Lower leg skin (tissue), 4 donors: ENCODE measurements at regions not wholly inside any gene's neighbourhood (a gene's known extent, or its start where the extent isn't known, plus 50 kb on each side); places are given as distances from the start of the nearest gene placed in this dataset.

Experiments
- DNase-seq, 2 donors: peaks; one replicate each; pipeline ENCODE4 v3.0.0-alpha.2; 2019; ENCODE audit warnings: low spot score in 2 of 2
- H3K4me3 ChIP-seq: fragments of 200-600 bp; sonication (generic); 2 replicates; pipeline ENCODE4 v1.5.1; 2017; ENCODE audit warnings: mild to moderate bottlenecking, low read depth; ENCODE audit not compliant: poor library complexity, severe bottlenecking
- CTCF ChIP-seq, 3 donors: fragments of 450-650 bp; IDR thresholded peaks; one replicate each; pipeline ENCODE4 v1.5.1; 2016; ENCODE audit warnings: antibody characterized with exemption in 3 of 3, mild to moderate bottlenecking in 3 of 3, moderate library complexity in 2 of 3
- POLR2A ChIP-seq, 2 donors: fragments of 450-650 bp; IDR thresholded peaks; one replicate each; pipeline ENCODE4 v1.6.1; 2016 to 2017; ENCODE audit warnings: antibody characterized with exemption in 2 of 2, mild to moderate bottlenecking in 1 of 2, moderate library complexity in 1 of 2
- WGBS, 2 donors: methylation state at CpG; one replicate each; pipeline ENCODE4 v1.1.5; 2018; 5-methylcytosine and 5-hydroxymethylcytosine counted together
- intact Hi-C: fragments of 100-400 bp; cut with DNase I; formaldehyde crosslinking; loops from one replicate; pipeline ENCODE4 v1.15.0; 2023; ENCODE audit warnings: low total_unique reads

- H3K4me3 ChIP-seq, result no peak overlapping the region
- no peak for DNase-seq
- TF ChIP-seq CTCF (IDR thresholded peaks at IDR 0.05) (no peak), POLR2A (IDR thresholded peaks at IDR 0.05) (no peak)
- 66 to 72% methylated on average over 3 of the region's 3 CpGs for WGBS, 2 donors
- intact Hi-C loops, result no loop called here
These were observed 728.6 kb upstream of the ADGRL2 start for GRCh38 chr1:81071969-81072753.

GRCh38 chr1:81071072-81071858 is 729.5 kb upstream of the ADGRL2 start:
- WGBS, 2 donors, result 62 to 67% methylated on average over 1 of the region's 1 CpG
- intact Hi-C loops, result no loop called here
- no peak overlapping the region for H3K4me3 ChIP-seq
- no peak for DNase-seq
- TF ChIP-seq CTCF (IDR thresholded peaks at IDR 0.05), result no peak
- no peak for TF ChIP-seq POLR2A (IDR thresholded peaks at IDR 0.05)

- intact Hi-C loops, result no loop called here
- no peak overlapping the region for H3K4me3 ChIP-seq
- TF ChIP-seq POLR2A (IDR thresholded peaks at IDR 0.05) (no peak), CTCF (IDR thresholded peaks at IDR 0.05) (no peak)
- WGBS, 2 donors, result 62 to 77% methylated on average over 3 of the region's 3 CpGs
- DNase-seq, result no peak
These were observed 730.9 kb upstream of the ADGRL2 start for GRCh38 chr1:81069856-81070255.

GRCh38 chr1:81068726-81069125 is 732.0 kb upstream of the ADGRL2 start:
- TF ChIP-seq POLR2A (IDR thresholded peaks at IDR 0.05), result no peak
- TF ChIP-seq CTCF (IDR thresholded peaks at IDR 0.05), result no peak
- DNase-seq, result no peak
- H3K4me3 ChIP-seq, result no peak overlapping the region
- intact Hi-C loops, result no loop called here
- 52 to 57% methylated on average over 4 of the region's 4 CpGs for WGBS, 2 donors

GRCh38 chr1:81053826-81054225 is 746.9 kb upstream of the ADGRL2 start:
- no peak overlapping the region for H3K4me3 ChIP-seq
- no peak for DNase-seq
- intact Hi-C loops, result no loop called here
- 69 to 70% methylated on average over 7 of the region's 7 CpGs for WGBS, 2 donors
- TF ChIP-seq POLR2A (IDR thresholded peaks at IDR 0.05), result no peak
- no peak for TF ChIP-seq CTCF (IDR thresholded peaks at IDR 0.05)
